IPS-NIHi11 (cell line): ENCODE measurements at regions not wholly inside any gene's neighbourhood (a gene's known extent, or its start where the extent isn't known, plus 50 kb on each side); places are given as distances from the start of the nearest gene placed in this dataset.

Experiments used
- DNase-seq: peaks from one replicate; pipeline ENCODE4 v3.0.0; 2012; ENCODE audit warnings: mixed read lengths, low spot score

DNA sequence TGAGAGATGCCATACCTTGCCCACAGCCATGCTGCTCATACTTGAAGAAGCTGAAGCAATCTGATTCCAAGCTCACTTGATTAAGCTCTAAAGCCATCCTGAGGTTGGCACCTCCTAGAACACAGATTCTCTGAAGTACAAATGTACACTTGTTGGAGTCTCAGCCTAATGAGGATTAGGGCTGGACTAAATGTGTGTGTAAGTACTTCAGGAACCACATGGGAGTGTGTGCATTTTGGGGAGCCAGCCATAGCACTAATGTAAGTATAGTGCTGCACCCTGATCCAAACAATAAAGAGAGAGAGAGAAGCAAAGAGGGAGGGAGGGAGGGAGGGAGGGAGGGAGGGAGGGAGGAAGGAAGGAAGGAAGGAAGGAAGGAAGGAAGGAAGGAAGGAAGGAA lies 458.6 kb downstream of the MAFB start:
- DNase-seq, result no peak

GRCh38 chr20:40225596-40225995 lies 463.4 kb downstream of the MAFB start:
- no peak for DNase-seq

- DNase-seq, result no peak
Measured at GRCh38 chr20:40223810-40224209, 465.2 kb downstream of the MAFB start.

- no peak for DNase-seq
Measured at GRCh38 chr20:40218971-40219370, 470.1 kb downstream of the MAFB start.

GRCh38 chr20:40218316-40218969 lies 470.6 kb downstream of the MAFB start:
- DNase-seq, result no peak

DNA sequence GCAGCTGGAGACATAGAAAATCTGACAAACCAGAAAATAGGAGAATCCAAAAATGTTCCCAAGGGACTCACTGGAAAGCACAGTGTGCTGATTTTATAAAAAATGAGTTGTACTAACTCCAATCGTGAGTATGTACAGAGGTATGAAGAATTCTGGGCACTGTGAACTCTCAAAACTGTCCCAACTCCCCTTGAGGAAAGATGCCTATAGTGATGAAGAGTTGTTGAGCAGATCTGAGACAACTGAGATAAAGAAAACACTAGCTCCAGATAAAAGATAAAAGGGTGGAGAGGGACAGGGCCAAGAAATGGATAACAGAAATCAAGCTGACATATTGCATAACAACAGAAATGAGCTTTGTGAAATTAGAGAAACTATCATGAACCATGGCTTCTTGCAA lies 481.4 kb downstream of the MAFB start:
- DNase-seq, result no peak

DNA sequence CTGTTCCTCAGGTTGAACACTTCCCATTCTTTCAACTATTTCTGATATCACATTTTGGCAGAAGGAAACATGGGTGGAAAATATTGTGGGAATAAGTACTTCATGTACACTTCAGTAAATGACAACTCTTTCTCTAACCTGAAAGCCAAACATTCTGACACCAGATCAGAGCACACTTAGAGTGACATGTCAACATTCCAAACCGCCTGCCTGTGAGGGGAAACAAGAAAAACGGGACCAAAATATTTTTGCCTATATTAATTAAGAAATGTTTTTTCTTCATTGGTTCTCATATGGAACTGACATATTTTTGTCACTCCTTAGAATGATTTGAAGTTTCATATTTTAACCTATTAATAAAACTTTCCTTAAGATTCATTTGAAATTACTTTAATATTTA lies 483.1 kb downstream of the MAFB start:
- DNase-seq, result no peak

GRCh38 chr20:40203032-40203431 lies 486.0 kb downstream of the MAFB start:
- no peak for DNase-seq

DNA sequence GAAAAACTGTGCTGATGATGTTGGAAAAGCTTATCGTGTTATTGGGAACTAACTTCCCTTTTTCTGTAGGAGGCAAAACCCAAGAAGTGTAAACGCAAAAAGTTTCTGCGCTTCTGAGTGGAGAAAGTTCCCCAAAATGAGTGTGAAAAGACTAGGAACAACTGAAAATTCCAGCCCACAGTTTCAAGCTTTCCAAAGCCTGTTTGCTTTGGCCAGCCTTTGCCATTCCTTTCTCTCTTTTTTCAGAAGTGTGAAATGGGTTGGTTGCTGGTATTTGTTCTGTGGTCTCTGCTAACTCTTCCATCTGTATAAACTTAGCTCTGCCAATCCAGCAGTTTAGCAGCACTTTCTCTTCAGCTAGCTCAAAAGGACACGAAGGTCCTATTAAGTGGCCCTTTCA lies 491.3 kb downstream of the MAFB start:
- DNase-seq, result no peak

DNA sequence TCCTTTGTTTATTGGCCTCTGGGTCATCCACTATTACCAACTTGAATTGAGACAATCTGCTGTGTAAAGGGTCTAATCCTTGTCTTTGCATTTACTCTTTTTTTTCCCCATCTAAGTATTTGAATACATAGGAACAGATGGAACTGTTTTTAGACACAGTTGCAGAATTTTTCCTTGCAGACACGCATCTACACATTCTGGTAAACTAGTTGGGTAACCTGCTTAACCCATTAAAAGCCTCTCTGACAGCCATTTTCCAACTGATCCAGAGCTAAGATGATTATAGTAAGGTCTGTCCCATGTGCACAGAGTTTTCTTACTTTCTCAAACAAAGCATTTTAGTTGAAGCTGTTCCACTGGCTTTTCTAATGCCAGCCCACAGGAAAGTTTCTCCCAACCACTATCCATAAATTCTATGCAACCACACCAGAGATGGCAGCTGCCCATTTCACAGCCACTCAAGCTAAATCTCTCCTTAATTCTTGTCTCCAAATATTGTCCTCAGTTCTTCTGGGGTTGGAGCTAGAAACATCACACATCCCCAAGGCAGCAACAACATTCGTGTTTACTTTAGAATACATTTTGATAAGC lies 492.1 kb downstream of the MAFB start:
- DNase-seq, result no peak

DNA sequence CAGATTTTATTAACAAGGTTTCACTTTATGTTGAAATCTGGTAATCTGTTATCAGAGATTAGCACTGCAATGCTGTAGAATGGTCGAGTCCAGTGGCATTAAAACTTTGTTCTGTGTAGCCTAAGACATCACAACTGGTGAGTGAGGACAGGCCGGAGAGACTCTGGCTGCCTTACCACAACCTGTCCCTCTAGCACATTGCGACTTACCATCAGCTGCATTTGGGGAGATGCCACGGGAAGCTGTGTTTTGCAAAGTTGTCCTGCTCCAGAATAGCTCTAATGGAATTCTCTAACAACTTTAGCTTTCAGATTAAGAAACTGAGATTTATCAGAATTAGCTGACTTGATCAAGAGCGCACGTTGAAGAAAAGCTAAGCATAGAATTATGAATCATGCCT lies 493.3 kb downstream of the MAFB start:
- DNase-seq, result no peak

DNA sequence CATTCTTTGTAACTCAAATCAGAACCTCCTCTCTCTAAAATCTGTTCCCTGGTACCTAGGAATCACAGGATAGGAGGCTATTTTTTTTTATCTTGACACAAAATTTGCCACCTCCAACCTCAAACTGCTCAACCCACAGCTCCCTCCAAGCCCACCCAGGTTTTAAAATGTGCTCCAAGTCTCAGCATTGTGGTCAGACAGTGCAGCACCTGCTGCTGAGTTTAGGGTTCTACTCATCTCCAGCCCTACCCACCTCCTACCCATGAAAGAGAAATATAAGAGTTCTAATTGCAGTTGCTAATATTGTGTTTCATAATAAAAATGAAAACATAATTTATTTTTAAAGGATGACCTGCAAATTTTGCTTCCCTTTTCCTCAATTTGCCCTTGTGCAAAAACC lies 496.5 kb downstream of the MAFB start:
- no peak for DNase-seq

GRCh38 chr20:40192081-40192480 lies 497.0 kb downstream of the MAFB start:
- DNase-seq, result no peak

DNA sequence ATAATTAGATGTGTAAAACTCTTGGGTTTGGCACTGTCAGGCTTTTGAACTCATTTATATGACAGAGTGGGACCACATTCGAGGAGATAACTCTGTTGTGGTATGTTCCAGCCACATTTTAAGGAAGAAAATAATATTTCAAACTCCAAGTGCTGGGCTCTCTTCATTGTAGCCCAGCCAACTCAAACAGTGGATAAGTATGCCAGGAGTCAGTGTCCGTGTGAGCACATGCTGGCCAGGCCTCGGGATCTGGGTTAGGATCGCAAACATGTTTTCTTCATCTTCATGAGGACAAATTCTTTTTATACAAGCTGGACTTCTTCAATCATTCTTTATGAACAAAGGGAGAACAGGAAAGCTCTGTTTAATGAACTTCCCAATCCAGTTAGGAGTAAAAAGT lies 497.5 kb downstream of the MAFB start:
- DNase-seq, result no peak

- no peak for DNase-seq
Measured at GRCh38 chr20:40189621-40190020, 499.4 kb downstream of the MAFB start.

GRCh38 chr20:40188319-40188718 lies 500.7 kb downstream of the MAFB start:
- DNase-seq, result no peak

DNA sequence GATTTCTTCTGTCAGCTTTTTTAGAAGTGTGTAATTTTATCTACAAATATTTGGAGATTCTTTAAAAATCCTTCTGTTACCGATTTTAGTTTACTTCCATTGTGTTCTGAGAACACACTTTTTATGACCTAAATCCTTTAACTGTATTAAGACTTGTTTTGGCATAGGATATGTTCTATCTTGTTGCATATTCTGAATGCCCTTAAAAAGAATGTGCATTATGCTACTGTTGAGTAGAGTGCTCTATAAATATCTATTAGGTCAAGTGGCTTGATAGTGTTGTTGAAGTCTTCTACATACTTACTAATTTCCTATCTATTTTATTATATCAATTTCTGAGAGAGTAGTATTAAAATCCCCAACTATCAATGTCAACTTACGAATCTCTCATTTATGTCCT lies 502.2 kb downstream of the MAFB start:
- no peak for DNase-seq

GRCh38 chr20:40181676-40182075 lies 507.4 kb downstream of the MAFB start:
- DNase-seq, result no peak

- no peak for DNase-seq
Measured at GRCh38 chr20:40176098-40176841, 512.8 kb downstream of the MAFB start.

- no peak for DNase-seq
Measured at GRCh38 chr20:40175296-40175695, 513.7 kb downstream of the MAFB start.

DNA sequence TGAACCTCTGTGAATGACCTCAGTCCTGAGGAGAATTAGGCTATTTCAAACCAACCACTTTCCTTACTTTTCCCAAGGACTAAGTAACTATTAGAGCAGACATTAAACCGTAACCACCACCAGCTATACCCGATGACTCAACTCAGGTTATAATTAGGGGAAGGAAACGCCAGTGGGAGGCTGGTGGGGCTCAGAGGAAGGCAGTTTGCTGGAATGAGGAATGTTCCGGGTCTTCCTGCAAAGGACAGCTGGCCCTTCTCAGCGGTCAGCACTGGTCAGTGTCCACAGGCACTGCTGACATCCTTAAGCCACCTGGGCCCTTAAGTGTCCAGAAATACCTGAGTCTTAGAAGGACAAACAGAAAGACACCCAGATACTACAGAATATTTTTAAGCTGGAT lies 515.2 kb downstream of the MAFB start:
- no peak for DNase-seq

- DNase-seq, result no peak
Measured at GRCh38 chr20:40168981-40169620, 519.9 kb downstream of the MAFB start.

GRCh38 chr20:40161391-40161790 lies 527.6 kb downstream of the MAFB start:
- no peak for DNase-seq
